ENCODE measurements at regions not wholly inside any gene's neighbourhood (a gene's known extent, or its start where the extent isn't known, plus 50 kb on each side); places are given as distances from the start of the nearest gene placed in this dataset.

DNA sequence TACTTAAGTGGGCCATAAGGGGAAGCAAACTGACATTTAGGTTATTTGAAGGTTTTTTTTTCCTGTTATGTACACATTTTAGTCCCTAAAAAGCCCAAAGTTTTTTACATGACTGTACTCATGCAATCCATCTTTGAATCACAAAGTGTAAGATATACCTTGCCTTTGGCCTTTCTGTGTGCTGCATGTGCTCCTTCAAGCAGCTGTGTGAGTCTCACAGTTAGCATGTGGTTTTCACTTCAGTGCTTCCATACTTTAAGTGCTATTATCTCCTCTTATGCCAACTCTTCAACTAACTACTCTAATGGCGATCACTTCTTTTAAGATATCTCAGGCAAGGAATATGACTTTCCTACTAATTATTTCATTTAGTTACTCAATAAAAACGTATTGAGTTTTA lies 597.1 kb upstream of the ACVR2A start:
- H3K27ac Mint-ChIP-seq, result no peak overlapping the region

More for the DNA sequence above, 597.1 kb upstream of the ACVR2A start:
- no peak overlapping the region for H3K4me2 ChIP-seq (ENCODE audit: insufficient read depth, insufficient read length, low read length)
- no peaks in the 10 kb centered on the region for H3K79me1 ChIP-seq (ENCODE audit: insufficient read depth, low read depth, low read length, poor library complexity, severe bottlenecking)
- H4K91ac ChIP-seq (ENCODE audit: insufficient read length, low read depth, low read length), result no peak overlapping the region
- H2BK120ac ChIP-seq (ENCODE audit: low read depth, low read length, poor library complexity, severe bottlenecking), result no peak overlapping the region
- TF ChIP-seq, protein P1, sequence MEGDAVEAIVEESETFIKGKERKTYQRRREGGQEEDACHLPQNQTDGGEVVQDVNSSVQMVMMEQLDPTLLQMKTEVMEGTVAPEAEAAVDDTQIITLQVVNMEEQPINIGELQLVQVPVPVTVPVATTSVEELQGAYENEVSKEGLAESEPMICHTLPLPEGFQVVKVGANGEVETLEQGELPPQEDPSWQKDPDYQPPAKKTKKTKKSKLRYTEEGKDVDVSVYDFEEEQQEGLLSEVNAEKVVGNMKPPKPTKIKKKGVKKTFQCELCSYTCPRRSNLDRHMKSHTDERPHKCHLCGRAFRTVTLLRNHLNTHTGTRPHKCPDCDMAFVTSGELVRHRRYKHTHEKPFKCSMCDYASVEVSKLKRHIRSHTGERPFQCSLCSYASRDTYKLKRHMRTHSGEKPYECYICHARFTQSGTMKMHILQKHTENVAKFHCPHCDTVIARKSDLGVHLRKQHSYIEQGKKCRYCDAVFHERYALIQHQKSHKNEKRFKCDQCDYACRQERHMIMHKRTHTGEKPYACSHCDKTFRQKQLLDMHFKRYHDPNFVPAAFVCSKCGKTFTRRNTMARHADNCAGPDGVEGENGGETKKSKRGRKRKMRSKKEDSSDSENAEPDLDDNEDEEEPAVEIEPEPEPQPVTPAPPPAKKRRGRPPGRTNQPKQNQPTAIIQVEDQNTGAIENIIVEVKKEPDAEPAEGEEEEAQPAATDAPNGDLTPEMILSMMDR (conservative IDR thresholded peaks at IDR 0.05), result no peak
- H3K4ac ChIP-seq (ENCODE audit: low read depth, low read length), result no peak overlapping the region
- H2BK20ac ChIP-seq (ENCODE audit: low read depth, low read length, poor library complexity, severe bottlenecking), result no peak overlapping the region
- H3K9ac ChIP-seq (ENCODE audit: extremely low read depth, insufficient read length, low read length), result no peak overlapping the region
- H3K56ac ChIP-seq (ENCODE audit: insufficient read length, low read depth, low read length), result no peak overlapping the region
- H2BK5ac ChIP-seq (ENCODE audit: insufficient read length, low read length), result no peak overlapping the region
- no peak overlapping the region for H2AK5ac ChIP-seq (ENCODE audit: insufficient read length, low read length)
- no CpG with 5 or more reads among the region's 2 CpGs for WGBS (ENCODE audit: extremely low coverage, insufficient read length, low lambda C conversion rate)
- H4K5ac ChIP-seq (ENCODE audit: insufficient read length, low read depth, low read length), result no peak overlapping the region
- no peak overlapping the region for H3K23ac ChIP-seq (ENCODE audit: insufficient read length, low read depth, low read length)
- no peak overlapping the region for H2BK15ac ChIP-seq (ENCODE audit: low read depth, low read length)
- H3T11ph ChIP-seq (ENCODE audit: low read length), result no peak overlapping the region
- H3K23me2 ChIP-seq (ENCODE audit: insufficient read length, low read depth, low read length, poor library complexity, severe bottlenecking), result no peaks in the 10 kb centered on the region
- no peak overlapping the region for H4K8ac ChIP-seq (replicated peaks; ENCODE audit: insufficient read length, low read depth, low read length)
- no peaks in the 10 kb centered on the region for H3K4me1 ChIP-seq (ENCODE audit: insufficient read depth, low read length)
- no peak for DNase-seq
- no peaks in the 10 kb centered on the region for H4K20me1 ChIP-seq (ENCODE audit: control insufficient read depth, insufficient read depth, insufficient read length)
- peaks cover 5 to 7% of the 10 kb centered on the region in 2 experiments; a peak in 4 of 5 replicates for H3K9me3 Mint-ChIP-seq
- H2BK12ac ChIP-seq (ENCODE audit: insufficient read length, low read depth, low read length), result no peak overlapping the region
- H3K79me2 ChIP-seq (ENCODE audit: insufficient read depth, low read length), result no peaks in the 10 kb centered on the region
- no peaks in the 10 kb centered on the region for H3K9me3 ChIP-seq (ENCODE audit: control insufficient read depth, low read depth, low read length)
- H3K27ac ChIP-seq (ENCODE audit: insufficient read length, low read depth, low read length), result no peak overlapping the region
- H3K14ac ChIP-seq (ENCODE audit: insufficient read depth, low read length), result no peak overlapping the region
- no peaks in the 10 kb centered on the region for H3K27me3 ChIP-seq (ENCODE audit: insufficient read depth, low read length)
- no peak overlapping the region for H3K18ac ChIP-seq (ENCODE audit: insufficient read length, low read depth, low read length)
- H3K36me3 Mint-ChIP-seq (ENCODE audit: insufficient read depth in 1 of 3, low read depth in 3 of 3), result peaks cover under 1 to 7% (median 1%) of the 10 kb centered on the region in 3 experiments
- H3K4me3 Mint-ChIP-seq, result no peak overlapping the region
- no peaks in the 10 kb centered on the region for H3K4me1 Mint-ChIP-seq
- H3K27me3 Mint-ChIP-seq (ENCODE audit: low read depth), result no peaks in the 10 kb centered on the region
- H2AFZ ChIP-seq (ENCODE audit: low read length), result no peak overlapping the region
